ENCODE measurements at regions not wholly inside any gene's neighbourhood (a gene's known extent, or its start where the extent isn't known, plus 50 kb on each side); places are given as distances from the start of the nearest gene placed in this dataset.

GRCh38 chr6:126701676-126702560 lies 362.0 kb downstream of the CENPW start:
- no peaks in the 10 kb centered on the region for H3K4me1 Mint-ChIP-seq (ENCODE audit: low read depth)
- H3K27ac Mint-ChIP-seq (ENCODE audit: unreplicated experiment): no peak overlapping the region
- DNase-seq (ENCODE audit: low spot score): no peak
- H3K4me3 Mint-ChIP-seq (ENCODE audit: unreplicated experiment): no peak overlapping the region
- H3K36me3 Mint-ChIP-seq (ENCODE audit: low read depth): no peaks in the 10 kb centered on the region
- no peak for TF ChIP-seq CTCF (IDR thresholded peaks at IDR 0.05)
- no peaks in the 10 kb centered on the region for H3K27me3 Mint-ChIP-seq (ENCODE audit: low read depth)
- no peaks in the 10 kb centered on the region for H3K9me3 Mint-ChIP-seq (ENCODE audit: low read depth)

GRCh38 chr6:126716032-126716431 lies 376.1 kb downstream of the CENPW start:
- H3K27me3 Mint-ChIP-seq (ENCODE audit: low read depth): peaks cover 2% of the 10 kb centered on the region

GRCh38 chr6:126716826-126717509 lies 377.1 kb downstream of the CENPW start:
- no peak for DNase-seq (ENCODE audit: low spot score)
- peaks cover 2% of the 10 kb centered on the region for H3K27me3 Mint-ChIP-seq (ENCODE audit: low read depth)
- TF ChIP-seq CTCF (IDR thresholded peaks at IDR 0.05): no peak
- H3K9me3 Mint-ChIP-seq (ENCODE audit: low read depth): no peaks in the 10 kb centered on the region
- H3K4me1 Mint-ChIP-seq (ENCODE audit: low read depth): peaks cover 22% of the 10 kb centered on the region
- no peaks in the 10 kb centered on the region for H3K36me3 Mint-ChIP-seq (ENCODE audit: low read depth)
- H3K4me3 Mint-ChIP-seq (ENCODE audit: unreplicated experiment): no peak overlapping the region
- no peak overlapping the region for H3K27ac Mint-ChIP-seq (ENCODE audit: unreplicated experiment)

More at GRCh38 chr6:126716032-126716431, 376.1 kb downstream of the CENPW start:
- no peak for TF ChIP-seq CTCF (IDR thresholded peaks at IDR 0.05)
- DNase-seq (ENCODE audit: low spot score): no peak
- H3K4me3 Mint-ChIP-seq (ENCODE audit: unreplicated experiment): no peak overlapping the region
- no peaks in the 10 kb centered on the region for H3K36me3 Mint-ChIP-seq (ENCODE audit: low read depth)
- no peaks in the 10 kb centered on the region for H3K9me3 Mint-ChIP-seq (ENCODE audit: low read depth)
- H3K27ac Mint-ChIP-seq (ENCODE audit: unreplicated experiment): no peak overlapping the region
- H3K4me1 Mint-ChIP-seq (ENCODE audit: low read depth): peaks cover 14% of the 10 kb centered on the region

GRCh38 chr6:126718600-126719327 lies 378.8 kb downstream of the CENPW start:
- H3K9me3 Mint-ChIP-seq (ENCODE audit: low read depth): no peaks in the 10 kb centered on the region
- TF ChIP-seq CTCF (IDR thresholded peaks at IDR 0.05): no peak
- H3K27ac Mint-ChIP-seq (ENCODE audit: unreplicated experiment): no peak overlapping the region
- no peaks in the 10 kb centered on the region for H3K36me3 Mint-ChIP-seq (ENCODE audit: low read depth)
- H3K4me1 Mint-ChIP-seq (ENCODE audit: low read depth): peaks cover 22% of the 10 kb centered on the region
- DNase-seq (ENCODE audit: low spot score): no peak
- peaks cover 2% of the 10 kb centered on the region for H3K27me3 Mint-ChIP-seq (ENCODE audit: low read depth)
- H3K4me3 Mint-ChIP-seq (ENCODE audit: unreplicated experiment): no peak overlapping the region

- Mint-ChIP-seq H3K27me3 (ENCODE audit: low read depth) (peaks cover 2% of the 10 kb centered on the region), H3K9me3 (ENCODE audit: low read depth) (no peaks in the 10 kb centered on the region), H3K4me3 (ENCODE audit: unreplicated experiment) (no peak overlapping the region), H3K27ac (ENCODE audit: unreplicated experiment) (no peak overlapping the region), H3K36me3 (ENCODE audit: low read depth) (no peaks in the 10 kb centered on the region), H3K4me1 (ENCODE audit: low read depth) (peaks cover 22% of the 10 kb centered on the region)
- no peak for TF ChIP-seq CTCF (IDR thresholded peaks at IDR 0.05)
- no peak for DNase-seq (ENCODE audit: low spot score)
Observed at GRCh38 chr6:126720304-126720703, 380.4 kb downstream of the CENPW start.
